KBM-7 (cell line): ENCODE measurements at regions not wholly inside any gene's neighbourhood (a gene's known extent, or its start where the extent isn't known, plus 50 kb on each side); places are given as distances from the start of the nearest gene placed in this dataset.
A peak's percentile ranks its signal among the peaks of the same experiment; 100 is the strongest.
"Not testable (repeated sequence)": the region's sequence is repeated elsewhere in the genome, so short reads cannot be mapped to it uniquely, and the experiment has no call there.

Experiments
- DNase-seq: peaks from one replicate; pipeline ENCODE4 v3.0.0-alpha.2; 2015
- in situ Hi-C: fragments of 300-500 bp; cut with MboI; formaldehyde crosslinking; loops from 2 replicates; pipeline ENCODE4 v1.14.3; 2020; ENCODE audit warnings: low sequenced_read_pairs, low pct_unique_long_range_greater_than_20kb, mixed read lengths

DNA sequence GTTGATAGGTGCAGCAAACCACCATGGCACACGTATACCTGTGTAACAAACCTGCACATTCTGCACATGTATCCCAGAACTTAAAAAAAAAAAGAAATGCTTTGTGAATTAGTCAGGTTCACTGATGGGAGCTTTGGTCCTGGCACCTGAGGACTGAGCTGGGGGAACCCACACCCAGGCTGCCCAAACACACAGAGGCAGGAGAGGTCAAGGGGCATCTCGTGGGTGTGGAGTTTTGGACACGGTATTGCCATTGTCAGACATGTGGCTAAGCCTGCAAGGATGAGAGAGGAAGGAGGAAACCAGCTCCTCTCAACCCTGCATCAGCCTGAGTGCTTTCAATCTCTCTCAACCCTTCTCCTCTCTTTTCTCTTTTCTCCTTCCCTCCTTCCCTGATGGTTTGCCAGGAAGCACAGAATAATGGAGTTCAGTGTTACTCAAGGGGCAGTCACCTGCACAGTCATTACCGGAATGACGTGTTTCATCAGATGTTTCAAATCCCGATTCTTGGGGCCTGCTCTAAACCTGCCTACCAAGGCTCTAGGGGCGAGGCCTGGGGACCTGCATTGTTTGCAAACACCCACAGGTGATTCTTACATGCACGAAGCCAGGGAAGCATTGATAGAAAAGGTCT, 89.9 kb upstream of the NEDD9 start:
- in situ Hi-C loops = no loop called here
- DNase-seq = no peak

DNA sequence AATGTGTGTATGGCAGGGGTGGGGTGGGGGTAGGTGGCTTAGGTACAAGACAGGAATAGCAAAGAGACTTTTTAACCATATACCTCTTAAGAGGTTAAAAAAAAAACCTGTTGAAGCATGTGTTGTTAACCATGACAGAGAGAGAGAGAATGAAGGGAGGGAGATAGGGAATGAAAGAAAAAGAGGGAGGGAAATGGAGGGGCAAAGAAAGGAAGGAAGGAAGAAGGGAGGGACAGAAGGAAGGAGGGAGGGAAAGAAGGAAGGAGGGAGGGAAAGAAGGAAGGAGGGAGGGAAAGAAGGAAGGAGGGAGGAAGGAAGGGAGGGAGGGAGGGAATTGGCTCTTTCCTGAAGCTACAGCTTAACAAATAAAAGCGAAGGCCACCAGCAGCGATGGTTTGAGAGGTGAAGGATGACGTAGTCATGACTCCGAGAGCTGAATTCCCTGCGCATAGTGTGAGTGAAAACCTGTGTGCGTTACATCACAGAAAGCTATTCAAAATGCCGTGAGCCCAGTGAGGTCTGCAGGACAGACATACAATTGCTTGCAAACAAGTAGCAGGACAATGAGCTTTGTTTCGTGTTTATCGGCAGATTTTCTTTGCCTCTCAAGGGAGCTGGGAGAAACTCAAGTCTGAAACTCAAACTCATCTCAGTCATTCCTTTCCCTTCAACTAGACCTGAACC, 88.6 kb upstream of the NEDD9 start:
- in situ Hi-C loops = no loop called here
- DNase-seq = no peak

DNA sequence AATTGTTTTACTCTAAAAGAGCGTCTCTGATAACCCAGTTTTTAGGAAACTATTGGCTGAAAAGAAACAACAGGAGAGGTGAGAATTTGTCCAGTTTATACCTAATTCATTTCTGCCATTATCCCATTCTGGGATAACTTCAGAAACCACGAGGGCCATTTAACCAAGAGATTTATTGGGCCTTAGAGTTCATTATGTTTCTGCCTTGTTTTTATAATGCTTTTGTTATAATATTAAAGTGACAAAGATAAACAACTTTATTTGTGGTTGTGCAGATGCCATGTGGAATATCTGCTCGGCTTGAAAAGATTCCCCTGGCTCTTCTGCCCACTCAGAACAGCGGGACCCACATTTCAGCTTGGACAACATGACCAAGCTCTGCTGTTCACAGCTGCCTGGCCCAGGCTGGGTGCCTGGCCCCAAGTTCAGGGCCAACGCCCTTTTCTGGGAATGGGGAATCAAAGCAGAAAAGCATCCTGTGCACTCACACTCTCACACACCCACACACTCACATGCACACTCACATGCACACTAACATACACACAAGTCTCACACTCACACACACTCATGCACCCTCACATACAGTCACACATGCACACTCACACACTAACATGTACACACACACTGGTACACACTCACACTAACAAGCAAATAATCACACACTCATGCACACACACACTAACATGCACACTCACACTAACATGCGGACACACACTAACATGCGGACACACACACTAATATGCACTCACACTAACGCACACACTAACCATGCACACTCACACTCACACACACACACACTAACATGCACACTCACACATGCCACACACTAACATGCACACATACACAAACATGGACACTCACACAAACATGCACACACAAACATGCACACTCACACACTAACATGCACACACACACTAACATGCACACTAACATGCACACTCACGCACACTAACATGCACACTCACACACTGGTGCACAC, 86.7 kb upstream of the NEDD9 start:
- no peak for DNase-seq
- in situ Hi-C loops = no loop called here

DNA sequence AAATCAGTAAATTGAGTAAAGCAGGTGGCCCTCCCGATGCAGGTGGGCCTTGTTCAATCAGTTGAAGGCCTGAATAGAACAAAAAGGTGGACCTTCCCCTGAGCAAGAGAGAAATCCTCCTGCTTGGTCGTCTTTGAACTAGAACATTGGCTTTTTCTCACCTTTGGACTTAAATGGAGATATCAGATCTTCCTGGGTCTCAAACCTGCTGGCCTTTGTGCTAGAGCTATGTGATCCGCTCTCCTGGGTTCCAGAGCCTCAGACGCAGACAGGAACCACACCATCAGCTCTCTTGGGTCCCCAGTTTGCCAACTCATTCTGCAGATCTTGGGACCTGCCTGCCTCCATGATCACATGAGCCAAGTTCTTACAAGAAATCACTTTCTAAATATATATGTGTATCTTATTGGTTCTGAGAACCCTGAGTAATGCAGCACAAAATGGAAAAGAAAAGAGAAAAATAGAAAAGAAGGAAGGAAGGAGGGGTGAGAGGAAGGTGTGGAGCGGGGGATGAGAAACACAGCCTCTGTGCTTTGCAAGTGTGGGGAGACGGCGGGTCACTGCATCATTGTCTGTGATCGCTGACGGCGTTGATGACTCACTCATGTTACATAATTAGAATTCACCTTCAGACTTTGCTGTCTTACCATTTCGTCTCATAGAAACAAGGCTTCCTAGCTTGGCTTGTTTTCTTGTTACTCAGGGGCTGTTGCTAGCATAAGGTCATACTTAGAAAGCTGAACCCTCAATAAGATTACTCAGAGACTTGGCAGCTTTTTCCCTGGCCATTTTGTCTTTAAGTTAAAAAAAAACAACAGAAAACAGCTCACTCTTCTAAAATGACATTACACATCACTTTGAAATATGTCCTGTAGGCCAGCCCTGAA, 85.7 kb upstream of the NEDD9 start:
- in situ Hi-C loops = no loop called here
- DNase-seq = peak; percentile 87

- in situ Hi-C loops = no loop called here
- no peak for DNase-seq
Measured at GRCh38 chr6:11315743-11316437, 83.4 kb upstream of the NEDD9 start.

GRCh38 chr6:11313207-11313606, 80.7 kb upstream of the NEDD9 start:
- in situ Hi-C loops = no loop called here
- no peak for DNase-seq

- in situ Hi-C loops = no loop called here
- DNase-seq = no peak
Measured at GRCh38 chr6:11311970-11312369, 79.5 kb upstream of the NEDD9 start.

DNA sequence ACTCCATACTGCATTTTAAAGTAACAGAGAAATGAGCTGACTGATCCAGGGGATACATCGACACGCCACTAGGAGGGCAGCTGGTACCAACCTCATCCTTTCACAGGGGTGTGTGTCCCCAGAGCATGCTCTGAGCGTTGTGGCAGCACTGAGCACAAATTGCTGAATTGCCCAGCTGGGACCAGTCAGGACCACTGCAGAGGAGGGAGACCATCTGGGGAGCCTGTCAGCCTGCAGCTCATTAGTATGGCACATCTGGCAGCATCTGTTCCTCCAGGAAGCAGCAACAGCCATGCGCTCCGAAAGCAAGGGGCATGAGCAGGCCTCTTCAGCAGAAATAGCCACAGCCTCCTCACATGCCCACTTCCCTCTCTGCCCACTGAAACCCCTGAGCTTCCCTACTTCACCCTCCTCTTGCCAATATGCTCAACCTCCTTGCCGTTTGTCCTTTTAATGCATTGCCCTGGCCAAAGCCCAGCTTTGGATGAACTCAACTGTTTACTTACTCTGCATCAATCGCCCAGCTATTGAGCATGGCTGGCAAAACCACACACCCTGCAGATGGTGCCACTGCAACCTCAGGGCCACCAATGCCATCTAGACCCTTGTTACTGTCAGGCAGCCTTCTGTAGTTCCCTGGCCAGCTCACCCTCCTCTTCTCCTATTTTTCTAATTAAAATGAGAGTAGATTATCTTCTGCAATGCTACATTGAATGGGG, 77.6 kb upstream of the NEDD9 start:
- in situ Hi-C loops = no loop called here
- DNase-seq = no peak

DNA sequence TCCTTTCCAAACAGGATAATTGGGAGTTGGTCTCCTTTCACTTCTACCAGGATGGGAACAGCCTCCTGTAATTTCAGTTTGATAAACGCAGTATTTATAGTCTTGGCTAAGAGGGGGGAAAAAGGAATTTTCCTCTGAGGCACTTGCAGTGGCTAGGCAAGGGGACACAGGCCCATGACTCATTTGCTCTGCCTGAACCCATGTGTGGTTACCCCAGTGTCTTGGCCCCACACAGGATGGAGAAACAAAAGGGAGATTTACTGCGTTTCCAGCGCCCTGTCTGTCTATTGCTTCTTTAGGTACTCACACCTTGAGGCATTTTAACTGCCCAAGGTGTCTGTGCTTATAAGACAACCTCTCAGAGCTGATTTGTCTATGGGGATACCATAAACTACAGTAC, 74.8 kb upstream of the NEDD9 start:
- in situ Hi-C loops = no loop called here

GRCh38 chr6:11304946-11305345, 72.5 kb upstream of the NEDD9 start:
- in situ Hi-C loops = no loop called here
- DNase-seq = no peak

More for the DNA sequence above, 74.8 kb upstream of the NEDD9 start:
- no peak for DNase-seq

DNA sequence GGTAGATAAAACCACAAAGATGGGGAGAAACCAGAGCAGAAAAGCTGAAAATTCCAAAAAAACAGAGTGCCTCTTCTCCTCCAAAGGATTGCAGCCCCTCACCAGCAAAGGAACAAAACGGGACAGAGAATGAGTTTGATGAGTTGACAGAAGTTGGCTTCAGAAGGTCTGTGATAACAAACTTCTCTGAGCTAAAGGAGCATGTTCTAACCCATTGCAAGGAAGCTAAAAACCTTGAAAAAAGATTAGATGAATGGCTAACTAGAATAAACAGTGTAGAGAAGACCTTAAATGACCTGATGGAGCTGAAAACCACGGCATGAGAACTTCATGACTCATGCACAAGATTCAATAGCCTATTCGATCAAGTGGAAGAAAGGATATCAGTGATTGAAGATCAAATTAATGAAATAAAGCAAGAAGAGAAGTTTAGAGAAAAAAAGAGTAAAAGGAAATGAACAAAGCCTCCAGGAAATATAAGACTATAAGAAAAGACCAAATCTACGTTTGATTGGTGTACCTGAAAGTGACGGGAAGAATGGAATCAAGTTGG, 67.5 kb upstream of the NEDD9 start:
- in situ Hi-C loops = not testable (repeated sequence)

DNA sequence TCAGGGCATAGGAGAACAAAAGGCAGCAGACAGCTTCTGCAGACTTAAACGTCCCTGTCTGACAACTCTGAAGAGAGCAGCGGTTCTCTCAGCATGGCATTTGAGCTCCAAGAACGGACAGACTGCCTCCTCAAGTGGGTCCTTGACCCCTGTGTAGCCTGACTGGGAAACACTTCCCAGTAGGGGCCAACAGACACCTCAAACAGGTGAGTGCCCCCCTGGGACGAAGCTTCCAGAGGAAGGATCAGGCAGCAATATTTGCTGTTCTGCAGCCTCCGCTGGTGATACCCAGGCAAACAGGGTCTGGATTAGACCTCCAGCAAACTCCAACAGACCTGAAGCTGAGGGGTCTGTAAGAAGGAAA, 66.9 kb upstream of the NEDD9 start:
- in situ Hi-C loops, DNase-seq: not testable (repeated sequence)

More for the DNA sequence above, 67.5 kb upstream of the NEDD9 start:
- DNase-seq = not testable (repeated sequence)

- in situ Hi-C loops = no loop called here
- no peak for DNase-seq
Measured at GRCh38 chr6:11298651-11299420, 66.4 kb upstream of the NEDD9 start.

GRCh38 chr6:11297376-11297729, 64.9 kb upstream of the NEDD9 start:
- in situ Hi-C loops = no loop called here
- no peak for DNase-seq

DNA sequence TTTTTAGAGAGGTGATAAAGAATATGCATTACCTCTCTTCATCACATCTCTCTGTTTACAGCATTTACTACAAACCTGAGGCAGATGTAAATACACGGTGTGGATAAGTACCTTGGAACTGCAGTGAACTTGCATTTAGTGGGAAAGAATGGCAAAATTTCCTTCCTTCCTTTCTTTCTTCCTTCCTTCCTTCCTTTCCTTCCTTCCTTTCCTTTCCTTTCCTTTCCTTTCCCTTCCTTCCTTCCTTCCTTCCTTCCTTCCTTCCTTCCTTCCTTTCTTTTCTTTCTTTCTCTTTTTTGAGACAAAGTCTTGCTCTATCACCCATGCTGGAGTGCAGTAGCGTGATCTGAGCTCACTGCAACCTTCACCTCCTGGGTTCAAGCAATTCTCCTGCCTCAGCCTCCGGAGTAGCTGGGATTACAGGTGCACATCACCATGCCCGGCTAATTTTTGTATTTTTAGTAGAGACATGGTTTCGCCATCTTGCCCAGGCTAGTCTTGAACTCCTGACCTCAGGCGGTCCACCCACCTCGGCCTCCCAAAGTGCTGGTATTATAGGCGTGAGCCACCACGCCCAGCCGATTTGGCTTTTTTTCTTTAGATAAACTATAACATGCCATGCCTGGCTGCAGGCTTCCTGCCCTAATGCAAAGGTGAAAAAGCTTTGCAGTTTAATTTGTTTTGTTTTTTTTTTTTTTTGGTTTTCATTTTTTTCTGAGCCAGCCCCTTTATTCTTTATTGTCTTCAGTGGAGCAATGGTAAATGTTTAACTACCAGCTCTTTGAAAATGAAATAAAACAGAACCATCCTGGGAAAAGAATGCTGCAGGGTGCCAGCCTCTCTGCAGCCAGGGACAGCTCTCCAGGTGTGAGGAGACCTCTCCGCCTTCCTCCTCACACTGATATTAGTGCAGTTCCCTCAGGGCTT, 64.2 kb upstream of the NEDD9 start:
- DNase-seq = no peak
- in situ Hi-C loops = no loop called here

- no peak for DNase-seq
- in situ Hi-C loops = no loop called here
Measured at GRCh38 chr6:11295969-11296368, 63.5 kb upstream of the NEDD9 start.
